WTC11 (cell line): ENCODE measurements at regions not wholly inside any gene's neighbourhood (a gene's known extent, or its start where the extent isn't known, plus 50 kb on each side); places are given as distances from the start of the nearest gene placed in this dataset.

Source experiments
- ATAC-seq: fragments of 200-7000 bp; cut with Tn5 transposase; 2 replicates; pipeline ENCODE4 v1.10.0; 2021; ENCODE audit warnings: mild to moderate bottlenecking, moderate library complexity
- CTCF ChIA-PET: fragments of 300-600 bp; sonication (Branson Sonifier 250); formaldehyde crosslinking; loops from one replicate; lab custom pipeline; 2021; ENCODE audit warnings: antibody characterized with exemption; lab: Charles Lee
- POLR2A ChIA-PET: fragments of 350-600 bp; sonication (Branson Sonifier 250); formaldehyde crosslinking; loops from one replicate; lab custom pipeline; 2021; ENCODE audit warnings: antibody characterized with exemption; lab: Charles Lee
- DNase-seq: peaks from one replicate; pipeline ENCODE4 v3.0.0; 2021; ENCODE audit warnings: low spot score
- H3K27ac Mint-ChIP-seq: 2 replicates; pipeline ENCODE4 v1.8.0; 2021; ENCODE audit warnings: mixed read lengths
- H3K27me3 Mint-ChIP-seq: 2 replicates; pipeline ENCODE4 v1.8.0; 2021; ENCODE audit warnings: low read depth, mild to moderate bottlenecking, moderate library complexity, mixed read lengths
- H3K36me3 Mint-ChIP-seq: 2 replicates; pipeline ENCODE4 v1.8.0; 2021; ENCODE audit warnings: mixed read lengths
- H3K4me1 Mint-ChIP-seq: 2 replicates; pipeline ENCODE4 v1.8.0; 2022; ENCODE audit warnings: mixed read lengths
- H3K4me3 Mint-ChIP-seq: 2 replicates; pipeline ENCODE4 v1.8.0; 2021; ENCODE audit warnings: mild to moderate bottlenecking, moderate library complexity, mixed read lengths
- H3K9me3 Mint-ChIP-seq: 2 replicates; pipeline ENCODE4 v1.8.0; 2021; ENCODE audit warnings: mixed read lengths
- ATF1 ChIP-seq: sonication (generic); formaldehyde crosslinking; IDR thresholded peaks from 2 replicates; pipeline ENCODE4 v1.8.1; 2023; ENCODE audit warnings: mild to moderate bottlenecking, moderate library complexity, missing genetic modification reagents
- ESRRA ChIP-seq: sonication (generic); formaldehyde crosslinking; IDR thresholded peaks from 2 replicates; pipeline ENCODE4 v1.8.1; 2022; ENCODE audit warnings: mild to moderate bottlenecking, missing genetic modification reagents, borderline replicate concordance
- FOXJ3 ChIP-seq: sonication (generic); formaldehyde crosslinking; IDR thresholded peaks from 2 replicates; pipeline ENCODE4 v1.9.0; 2021; ENCODE audit warnings: missing genetic modification reagents, mild to moderate bottlenecking, borderline replicate concordance
- FOXK1 ChIP-seq: sonication (generic); formaldehyde crosslinking; IDR thresholded peaks from 2 replicates; pipeline ENCODE4 v1.8.0; 2022; ENCODE audit warnings: mild to moderate bottlenecking, moderate library complexity, missing genetic modification reagents
- FOXP1 ChIP-seq: sonication (generic); formaldehyde crosslinking; IDR thresholded peaks from 2 replicates; pipeline ENCODE4 v1.8.0; 2022; ENCODE audit warnings: missing genetic modification reagents, mild to moderate bottlenecking, moderate library complexity, borderline replicate concordance
- FOXP4 ChIP-seq: sonication (generic); formaldehyde crosslinking; IDR thresholded peaks from 2 replicates; pipeline ENCODE4 v1.8.0; 2022; ENCODE audit warnings: mild to moderate bottlenecking, missing genetic modification reagents
- GABPB1 ChIP-seq: sonication (generic); formaldehyde crosslinking; IDR thresholded peaks from 2 replicates; pipeline ENCODE4 v1.8.1; 2023; ENCODE audit warnings: mild to moderate bottlenecking, missing genetic modification reagents
- GTF2I ChIP-seq: fragments of 250-450 bp; sonication (Bioruptor Pico); conservative IDR thresholded peaks from 2 replicates; pipeline ENCODE4 v1.4.0; 2021; ENCODE audit warnings: mild to moderate bottlenecking
- HMGA2 ChIP-seq: fragments of 250-450 bp; sonication (Bioruptor Pico); IDR thresholded peaks from 2 replicates; pipeline ENCODE4 v1.4.0; 2021; ENCODE audit warnings: mild to moderate bottlenecking, moderate library complexity
- MXD4 ChIP-seq: fragments of 250-450 bp; sonication (Bioruptor Pico); IDR thresholded peaks from 2 replicates; pipeline ENCODE4 v1.8.0; 2021; ENCODE audit warnings: mild to moderate bottlenecking, moderate library complexity, borderline replicate concordance
- MYBL2 ChIP-seq: sonication (generic); formaldehyde crosslinking; IDR thresholded peaks from 2 replicates; pipeline ENCODE4 v1.8.1; 2023; ENCODE audit warnings: mild to moderate bottlenecking, moderate library complexity, missing genetic modification reagents
- OVOL2 ChIP-seq: fragments of 250-450 bp; sonication (Bioruptor Pico); IDR thresholded peaks from 2 replicates; pipeline ENCODE4 v1.9.0; 2021; ENCODE audit warnings: mild to moderate bottlenecking, borderline replicate concordance
- RELA ChIP-seq: sonication (generic); formaldehyde crosslinking; IDR thresholded peaks from 2 replicates; pipeline ENCODE4 v1.8.1; 2022; ENCODE audit warnings: missing genetic modification reagents, mild to moderate bottlenecking, borderline replicate concordance
- SMAD3 ChIP-seq: sonication (generic); formaldehyde crosslinking; IDR thresholded peaks from 2 replicates; pipeline ENCODE4 v1.8.0; 2022; ENCODE audit warnings: missing genetic modification reagents, mild to moderate bottlenecking, borderline replicate concordance
- USF1 ChIP-seq: sonication (generic); formaldehyde crosslinking; IDR thresholded peaks from 2 replicates; pipeline ENCODE4 v1.8.0; 2022; ENCODE audit warnings: mild to moderate bottlenecking, missing genetic modification reagents
- USF2 ChIP-seq: sonication (generic); formaldehyde crosslinking; IDR thresholded peaks from 2 replicates; pipeline ENCODE4 v1.8.1; 2023; ENCODE audit warnings: mild to moderate bottlenecking, missing genetic modification reagents, moderate library complexity
- ZNF219 ChIP-seq: sonication (generic); formaldehyde crosslinking; IDR thresholded peaks from 2 replicates; pipeline ENCODE4 v1.8.0; 2023; ENCODE audit warnings: missing genetic modification reagents, mild to moderate bottlenecking, borderline replicate concordance
- ZNF232 ChIP-seq: sonication (generic); formaldehyde crosslinking; IDR thresholded peaks from 2 replicates; pipeline ENCODE4 v1.8.0; 2022; ENCODE audit warnings: mild to moderate bottlenecking, missing genetic modification reagents
- ZNF396 ChIP-seq: fragments of 250-450 bp; sonication (Bioruptor Pico); IDR thresholded peaks from 2 replicates; pipeline ENCODE4 v1.8.0; 2021; ENCODE audit warnings: mild to moderate bottlenecking, moderate library complexity, borderline replicate concordance
- ZNF512 ChIP-seq: sonication (generic); formaldehyde crosslinking; IDR thresholded peaks from 2 replicates; pipeline ENCODE4 v1.8.1; 2022; ENCODE audit warnings: missing genetic modification reagents, borderline replicate concordance
- ZNF671 ChIP-seq: fragments of 250-450 bp; sonication (Bioruptor Pico); IDR thresholded peaks from 2 replicates; pipeline ENCODE4 v1.8.0; 2021; ENCODE audit warnings: mild to moderate bottlenecking

GRCh38 chr6:93017626-93018025, 401.7 kb downstream of the EPHA7 start:
- no peak overlapping the region for H3K27ac Mint-ChIP-seq
- no peaks in the 10 kb centered on the region for H3K36me3 Mint-ChIP-seq
- ChIA-PET CTCF (interaction anchor here (0.9 to 1.6 kb wide), 4 partner anchors 9 to 406 kb away, joined by 4 to 27 read pairs (median 5); no protein-coding TSS in a partner anchor), POLR2A (no interaction called here)
- ATAC-seq: no peak
- no peak for TF ChIP-seq OVOL2 (CRISPR knock-in tag)
- no peak for TF ChIP-seq ESRRA
- no peak for TF ChIP-seq ATF1 (CRISPR knock-in tag)
- TF ChIP-seq ZNF512 (CRISPR knock-in tag): peak; percentile 94; the same call in 1 of the 2 replicates
- no peak for TF ChIP-seq USF2 (CRISPR knock-in tag)
- no peak for TF ChIP-seq FOXK1 (CRISPR knock-in tag)
- H3K4me1 Mint-ChIP-seq: peaks cover 18% of the 10 kb centered on the region
- DNase-seq: no peak
- peaks cover 8% of the 10 kb centered on the region for H3K27me3 Mint-ChIP-seq
- peaks cover 3% of the 10 kb centered on the region; the same call in 1 of the 2 replicates for H3K9me3 Mint-ChIP-seq
- no peak overlapping the region for H3K4me3 Mint-ChIP-seq

GRCh38 chr6:93017213-93017612, 402.1 kb downstream of the EPHA7 start:
- DNase-seq (peak; percentile 30), ATAC-seq (peak; percentile 97)
- H3K27me3 Mint-ChIP-seq: peaks cover 8% of the 10 kb centered on the region
- no peak overlapping the region for H3K4me3 Mint-ChIP-seq
- ChIA-PET POLR2A (interaction anchor here (0.6 kb wide), 1 partner anchor 787 kb away, joined by 4 read pairs; no protein-coding TSS in a partner anchor), CTCF (interaction anchor here (0.6 to 1.6 kb wide), 11 partner anchors 9 to 406 kb away, joined by 3 to 27 read pairs (median 4); partner anchors contain the start of gene EPHA7)
- peaks cover 20% of the 10 kb centered on the region for H3K4me1 Mint-ChIP-seq
- no peak overlapping the region for H3K27ac Mint-ChIP-seq
- no peaks in the 10 kb centered on the region for H3K36me3 Mint-ChIP-seq
- H3K9me3 Mint-ChIP-seq: peaks cover 3% of the 10 kb centered on the region; the same call in 1 of the 2 replicates
- no peak for TF ChIP-seq MXD4 (CRISPR knock-in tag)
- no peak for TF ChIP-seq ZNF671 (CRISPR knock-in tag)
- TF ChIP-seq GABPB1 (CRISPR knock-in tag): no peak
- TF ChIP-seq ESRRA: no peak
- TF ChIP-seq FOXP4 (CRISPR knock-in tag): no peak
- TF ChIP-seq GTF2I (CRISPR knock-in tag): no peak
- TF ChIP-seq ZNF396 (CRISPR knock-in tag): no peak
- no peak for TF ChIP-seq SMAD3
- TF ChIP-seq RELA: no peak
- no peak for TF ChIP-seq HMGA2 (CRISPR knock-in tag)
- TF ChIP-seq FOXJ3: no peak
- no peak for TF ChIP-seq MYBL2 (CRISPR knock-in tag)
- no peak for TF ChIP-seq ZNF512 (CRISPR knock-in tag)
- no peak for TF ChIP-seq ZNF232 (CRISPR knock-in tag)

- Mint-ChIP-seq H3K9me3 (no peaks in the 10 kb centered on the region), H3K36me3 (no peaks in the 10 kb centered on the region), H3K27me3 (peaks cover 8% of the 10 kb centered on the region), H3K4me3 (no peak overlapping the region), H3K27ac (no peak overlapping the region), H3K4me1 (peaks cover 12% of the 10 kb centered on the region)
- TF ChIP-seq ZNF219 (CRISPR knock-in tag) (no peak), USF2 (CRISPR knock-in tag) (no peak), FOXP1 (no peak), USF1 (CRISPR knock-in tag) (no peak)
- ChIA-PET CTCF (no interaction called here), POLR2A (no interaction called here)
- DNase-seq (no peak), ATAC-seq (no peak)
Observed at GRCh38 chr6:93013054-93013453, 406.3 kb downstream of the EPHA7 start.
